Progenitor cell of endocrine pancreas (in vitro differentiated cells): ENCODE measurements at regions not wholly inside any gene's neighbourhood (a gene's known extent, or its start where the extent isn't known, plus 50 kb on each side); places are given as distances from the start of the nearest gene placed in this dataset.

Source experiments
- DNase-seq: peaks from one replicate; pipeline ENCODE4 v3.0.0; 2021; ENCODE audit warnings: low spot score; ENCODE audit not compliant: unreplicated experiment
- H3K27ac Mint-ChIP-seq: 2 replicates; pipeline ENCODE4 v1.8.0; 2021; ENCODE audit warnings: mild to moderate bottlenecking, moderate library complexity, mixed read lengths
- H3K27me3 Mint-ChIP-seq: 2 replicates; pipeline ENCODE4 v1.8.0; 2021; ENCODE audit warnings: mixed read lengths
- H3K36me3 Mint-ChIP-seq: 2 replicates; pipeline ENCODE4 v1.8.0; 2022; ENCODE audit warnings: mixed read lengths; ENCODE audit not compliant: insufficient read depth
- H3K4me1 Mint-ChIP-seq: 2 replicates; pipeline ENCODE4 v1.8.0; 2021; ENCODE audit warnings: low read depth, mixed read lengths
- H3K4me3 Mint-ChIP-seq: 2 replicates; pipeline ENCODE4 v1.8.0; 2021; ENCODE audit warnings: low read depth, mild to moderate bottlenecking, moderate library complexity, mixed read lengths
- H3K9me3 Mint-ChIP-seq: 2 replicates; pipeline ENCODE4 v1.8.0; 2021; ENCODE audit warnings: low read depth, mixed read lengths
- TF ChIP-seq, protein P1 (sequence below): fragments of 200-600 bp; sonication (generic); IDR thresholded peaks from one replicate; pipeline ENCODE4 v1.5.0; 2021; ENCODE audit warnings: antibody characterized with exemption, mild to moderate bottlenecking; ENCODE audit not compliant: unreplicated experiment

DNA sequence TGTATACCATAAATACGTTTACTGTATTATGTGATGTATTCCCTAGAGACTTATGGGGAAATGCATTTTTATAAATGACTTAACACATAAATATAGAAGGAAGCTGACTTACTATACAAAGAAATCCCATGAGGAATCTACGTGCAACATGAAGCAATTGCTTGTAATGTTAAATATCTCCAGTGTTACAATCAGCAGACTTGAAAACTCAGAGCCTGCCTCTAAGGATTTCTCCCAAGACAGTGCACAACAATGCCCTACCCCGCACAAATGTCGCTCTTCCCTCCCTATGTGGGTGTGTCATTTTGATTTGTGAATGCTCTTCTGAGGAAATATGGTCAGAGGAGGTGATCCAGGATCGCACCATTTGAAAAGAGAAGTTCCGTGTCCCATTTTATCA, 629.0 kb downstream of the NR2F2 start:
- Mint-ChIP-seq H3K9me3 (no peaks in the 10 kb centered on the region), H3K4me3 (no peak overlapping the region), H3K27ac (no peak overlapping the region), H3K36me3 (no peaks in the 10 kb centered on the region), H3K27me3 (peaks cover 16% of the 10 kb centered on the region), H3K4me1 (no peaks in the 10 kb centered on the region)
- DNase-seq = no peak
- TF ChIP-seq, protein P1, sequence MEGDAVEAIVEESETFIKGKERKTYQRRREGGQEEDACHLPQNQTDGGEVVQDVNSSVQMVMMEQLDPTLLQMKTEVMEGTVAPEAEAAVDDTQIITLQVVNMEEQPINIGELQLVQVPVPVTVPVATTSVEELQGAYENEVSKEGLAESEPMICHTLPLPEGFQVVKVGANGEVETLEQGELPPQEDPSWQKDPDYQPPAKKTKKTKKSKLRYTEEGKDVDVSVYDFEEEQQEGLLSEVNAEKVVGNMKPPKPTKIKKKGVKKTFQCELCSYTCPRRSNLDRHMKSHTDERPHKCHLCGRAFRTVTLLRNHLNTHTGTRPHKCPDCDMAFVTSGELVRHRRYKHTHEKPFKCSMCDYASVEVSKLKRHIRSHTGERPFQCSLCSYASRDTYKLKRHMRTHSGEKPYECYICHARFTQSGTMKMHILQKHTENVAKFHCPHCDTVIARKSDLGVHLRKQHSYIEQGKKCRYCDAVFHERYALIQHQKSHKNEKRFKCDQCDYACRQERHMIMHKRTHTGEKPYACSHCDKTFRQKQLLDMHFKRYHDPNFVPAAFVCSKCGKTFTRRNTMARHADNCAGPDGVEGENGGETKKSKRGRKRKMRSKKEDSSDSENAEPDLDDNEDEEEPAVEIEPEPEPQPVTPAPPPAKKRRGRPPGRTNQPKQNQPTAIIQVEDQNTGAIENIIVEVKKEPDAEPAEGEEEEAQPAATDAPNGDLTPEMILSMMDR = no peak

DNA sequence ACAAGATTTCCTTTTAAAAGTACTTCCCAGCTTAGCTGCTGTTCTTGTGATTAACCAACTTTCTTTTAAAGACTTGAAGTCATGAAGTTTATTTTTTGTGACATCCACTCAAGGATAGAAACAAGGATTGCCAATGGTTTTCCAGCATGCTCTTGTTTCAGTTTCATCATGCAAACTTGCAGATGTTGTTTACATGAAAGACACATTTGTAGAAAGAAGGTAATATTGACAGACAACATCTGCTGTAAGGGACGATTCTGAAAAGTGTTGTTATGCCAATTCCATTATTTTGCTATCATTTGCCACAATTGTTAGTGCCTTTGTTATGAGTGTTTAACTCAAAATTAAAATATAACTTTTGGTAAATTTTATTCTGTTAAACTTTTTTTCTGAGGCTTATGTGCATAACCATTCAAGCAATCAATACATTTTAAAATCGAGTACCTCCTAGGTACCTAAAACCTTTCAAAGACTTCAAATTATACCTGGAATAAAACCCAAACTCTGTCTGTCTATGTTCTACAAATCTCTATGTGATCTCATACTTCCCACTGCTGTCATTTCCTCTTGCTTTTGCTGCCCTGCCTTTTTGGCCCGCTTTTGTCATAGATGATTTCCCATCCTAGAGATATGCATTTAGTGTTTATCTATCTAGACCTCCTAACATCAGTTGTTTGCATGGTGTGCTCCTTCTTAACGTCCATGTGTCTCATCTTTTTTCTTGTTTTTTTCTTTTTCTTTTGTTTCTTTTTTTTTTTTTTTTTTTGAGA, 630.4 kb downstream of the NR2F2 start:
- DNase-seq = no peak
- H3K27me3 Mint-ChIP-seq = peaks cover 10% of the 10 kb centered on the region
- no peak overlapping the region for H3K4me3 Mint-ChIP-seq
- TF ChIP-seq, protein P1 = no peak
- H3K36me3 Mint-ChIP-seq = no peaks in the 10 kb centered on the region
- no peak overlapping the region for H3K27ac Mint-ChIP-seq
- no peaks in the 10 kb centered on the region for H3K4me1 Mint-ChIP-seq
- no peaks in the 10 kb centered on the region for H3K9me3 Mint-ChIP-seq

DNA sequence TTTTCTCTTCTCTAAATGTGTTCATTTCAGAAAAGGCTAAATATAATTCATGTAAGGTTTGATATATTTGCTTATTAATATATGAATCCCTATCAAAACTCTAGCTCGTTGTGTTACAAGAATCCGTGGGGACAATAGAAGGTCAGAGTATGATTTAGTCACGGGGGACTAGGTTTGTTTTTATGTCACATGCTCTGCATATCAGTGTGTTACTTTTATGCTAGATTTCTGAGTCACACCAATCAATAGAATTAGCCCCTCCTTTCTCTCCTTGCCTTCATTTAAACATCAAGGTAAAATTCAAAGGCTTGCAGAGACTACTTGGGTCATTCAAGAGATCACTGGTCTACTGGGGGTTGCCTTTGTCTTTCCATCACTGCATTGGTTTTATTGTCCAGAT, 636.1 kb downstream of the NR2F2 start:
- Mint-ChIP-seq H3K27ac (no peak overlapping the region), H3K27me3 (peaks cover 15% of the 10 kb centered on the region), H3K36me3 (no peaks in the 10 kb centered on the region)

DNA sequence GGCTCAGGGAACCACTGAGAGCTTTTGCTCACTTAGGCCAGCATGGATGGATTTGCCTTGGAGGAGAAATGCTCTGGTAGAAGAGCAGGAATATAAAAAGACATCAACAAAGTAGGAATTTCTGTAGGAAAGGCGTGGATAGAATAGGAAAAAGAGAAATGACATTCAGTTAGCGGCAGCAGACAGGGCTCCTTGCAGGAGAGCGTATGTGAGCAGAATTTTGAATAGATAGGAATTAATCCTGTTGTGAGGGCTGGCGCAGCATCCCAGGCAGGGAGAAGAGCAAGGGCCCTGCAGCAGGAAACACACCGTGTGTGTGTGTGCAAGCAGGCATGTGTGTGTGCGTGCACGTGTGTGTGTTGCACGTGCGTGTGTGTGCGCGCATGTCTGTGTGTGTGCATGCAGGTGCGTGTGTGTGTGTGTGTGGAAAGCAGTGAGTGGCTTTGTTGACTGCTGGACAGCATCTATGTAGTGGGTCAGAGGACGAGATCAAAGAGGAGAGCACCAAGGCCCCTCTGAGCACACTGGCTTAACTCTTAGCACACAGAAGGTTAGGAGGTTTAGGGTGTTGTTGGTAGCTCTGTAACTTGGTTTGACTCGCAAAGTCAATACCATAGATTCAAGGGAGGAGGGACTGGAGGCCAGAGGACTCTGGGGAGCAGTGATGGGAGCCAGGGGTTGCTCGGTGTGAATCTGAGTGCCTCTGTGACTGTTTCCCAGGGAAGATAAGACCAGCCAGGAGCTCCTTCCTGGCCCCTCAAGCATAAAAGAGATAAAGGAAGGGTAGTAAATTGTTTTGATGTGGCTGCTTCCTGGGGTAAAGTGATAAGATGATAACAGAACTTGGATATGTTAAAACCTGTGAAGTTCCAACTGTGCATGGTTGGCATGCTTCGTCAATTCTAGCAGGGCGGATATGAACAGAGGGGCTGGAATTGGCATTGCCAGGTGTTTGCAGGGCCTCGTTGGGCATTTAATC, 639.5 kb downstream of the NR2F2 start:
- DNase-seq = no peak
- Mint-ChIP-seq H3K36me3 (no peaks in the 10 kb centered on the region), H3K4me1 (peaks cover 1% of the 10 kb centered on the region), H3K27ac (no peak overlapping the region), H3K9me3 (no peaks in the 10 kb centered on the region), H3K27me3 (peaks cover 12% of the 10 kb centered on the region), H3K4me3 (no peak overlapping the region)
- TF ChIP-seq, protein P1 = no peak

More for the DNA sequence above, 636.1 kb downstream of the NR2F2 start:
- Mint-ChIP-seq H3K4me3 (no peak overlapping the region), H3K4me1 (peaks cover 1% of the 10 kb centered on the region), H3K9me3 (no peaks in the 10 kb centered on the region)
- TF ChIP-seq, protein P1 = no peak
- DNase-seq = no peak

DNA sequence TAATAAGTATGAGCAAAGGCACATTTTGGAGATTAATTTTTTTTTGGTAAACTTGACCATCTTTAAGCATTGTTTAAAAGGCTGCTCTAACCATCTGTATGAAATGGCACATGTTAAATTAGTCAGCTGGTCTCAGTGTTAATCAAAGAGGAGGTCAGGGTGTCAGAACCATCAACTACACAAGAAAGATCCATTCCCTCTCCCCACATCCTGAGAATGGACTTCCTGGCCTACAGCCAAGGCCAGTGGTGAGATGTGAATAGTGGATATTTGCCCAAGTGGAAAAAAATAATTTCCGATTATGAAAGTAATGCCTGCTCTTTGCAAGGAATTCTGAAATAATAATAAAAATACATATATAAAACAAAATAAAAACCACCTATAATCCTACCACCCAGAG, 641.7 kb downstream of the NR2F2 start:
- no peaks in the 10 kb centered on the region for H3K4me1 Mint-ChIP-seq
- DNase-seq = no peak
- no peaks in the 10 kb centered on the region for H3K36me3 Mint-ChIP-seq
- H3K4me3 Mint-ChIP-seq = no peak overlapping the region
- peaks cover 12% of the 10 kb centered on the region for H3K27me3 Mint-ChIP-seq
- H3K27ac Mint-ChIP-seq = no peak overlapping the region
- TF ChIP-seq, protein P1 = no peak
- no peaks in the 10 kb centered on the region for H3K9me3 Mint-ChIP-seq
